Duodenal mucosa (tissue), 2 donors: ENCODE measurements at regions not wholly inside any gene's neighbourhood (a gene's known extent, or its start where the extent isn't known, plus 50 kb on each side); places are given as distances from the start of the nearest gene placed in this dataset.
"Not testable (repeated sequence)": the region's sequence is repeated elsewhere in the genome, so short reads cannot be mapped to it uniquely, and the experiment has no call there.

Experiments used
- H3K27ac ChIP-seq: one replicate; pipeline ENCODE4 v1.7.0; 2013; ENCODE audit warnings: low read depth, low read length
- H3K27me3 ChIP-seq, 2 donors: one replicate each; pipeline ENCODE4 v1.7.0; 2013; ENCODE audit warnings: low read length in 2 of 2, control low read depth in 1 of 2; ENCODE audit not compliant: insufficient read depth in 2 of 2, control insufficient read depth in 1 of 2
- H3K36me3 ChIP-seq, 2 donors: one replicate each; pipeline ENCODE4 v1.7.0; 2013; ENCODE audit warnings: low read length in 2 of 2, control low read depth in 1 of 2; ENCODE audit not compliant: insufficient read depth in 2 of 2, control insufficient read depth in 1 of 2
- H3K4me1 ChIP-seq, 2 donors: one replicate each; pipeline ENCODE4 v1.7.0; 2013; ENCODE audit warnings: low read length in 2 of 2, control low read depth in 1 of 2; ENCODE audit not compliant: insufficient read depth in 2 of 2, control insufficient read depth in 1 of 2
- H3K4me3 ChIP-seq, 2 donors: one replicate each; pipeline ENCODE4 v1.7.0; 2013; ENCODE audit warnings: low read length in 2 of 2, low read depth in 1 of 2
- H3K9ac ChIP-seq, 2 donors: one replicate each; pipeline ENCODE4 v1.7.0; 2013; ENCODE audit warnings: low read length in 2 of 2, low read depth in 1 of 2
- H3K9me3 ChIP-seq, 2 donors: one replicate each; pipeline ENCODE4 v1.7.0; 2013; ENCODE audit warnings: low read length in 2 of 2, control low read depth in 1 of 2; ENCODE audit not compliant: control insufficient read depth in 1 of 2

- Histone ChIP-seq H3K27me3 (no peaks in the 10 kb centered on the region), H3K4me1 (no peaks in the 10 kb centered on the region), H3K9me3 (no peaks in the 10 kb centered on the region), H3K4me3 (no peak overlapping the region), H3K9ac (no peak overlapping the region), H3K27ac (no peak overlapping the region), H3K36me3 (no peaks in the 10 kb centered on the region)
These were observed 84.4 kb upstream of the DDHD1 start for GRCh38 chr14:53237488-53237887.

DNA sequence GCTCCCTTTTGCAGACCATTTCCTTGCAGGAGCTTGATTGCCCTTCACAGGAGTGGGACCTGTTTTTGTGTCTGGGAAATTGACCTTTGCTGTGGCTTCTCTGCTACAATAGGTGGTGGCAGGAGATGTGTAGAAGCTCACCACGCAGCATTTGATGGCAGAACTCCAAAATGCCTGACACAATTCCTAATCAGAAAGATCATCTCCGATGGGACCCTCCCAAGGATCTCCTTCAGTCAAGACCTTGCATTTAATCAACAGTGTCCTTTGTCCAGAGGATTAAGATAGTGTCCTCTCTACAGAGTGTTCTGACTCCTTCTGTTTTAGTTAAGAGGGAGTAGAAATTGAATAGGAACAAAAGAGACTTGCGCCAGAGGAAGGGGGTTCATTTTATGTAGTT is 83.6 kb upstream of the DDHD1 start:
- Histone ChIP-seq H3K4me1 (no peaks in the 10 kb centered on the region), H3K9me3 (no peaks in the 10 kb centered on the region), H3K36me3 (no peaks in the 10 kb centered on the region), H3K27me3 (no peaks in the 10 kb centered on the region), H3K4me3 (no peak overlapping the region), H3K27ac (no peak overlapping the region), H3K9ac (no peak overlapping the region)

GRCh38 chr14:53231171-53231570 is 78.0 kb upstream of the DDHD1 start:
- H3K4me1 ChIP-seq: no peaks in the 10 kb centered on the region
- no peak overlapping the region for H3K9ac ChIP-seq
- no peaks in the 10 kb centered on the region for H3K36me3 ChIP-seq
- H3K27me3 ChIP-seq: no peaks in the 10 kb centered on the region
- H3K4me3 ChIP-seq: no peak overlapping the region
- H3K27ac ChIP-seq: no peak overlapping the region
- H3K9me3 ChIP-seq: no peaks in the 10 kb centered on the region

DNA sequence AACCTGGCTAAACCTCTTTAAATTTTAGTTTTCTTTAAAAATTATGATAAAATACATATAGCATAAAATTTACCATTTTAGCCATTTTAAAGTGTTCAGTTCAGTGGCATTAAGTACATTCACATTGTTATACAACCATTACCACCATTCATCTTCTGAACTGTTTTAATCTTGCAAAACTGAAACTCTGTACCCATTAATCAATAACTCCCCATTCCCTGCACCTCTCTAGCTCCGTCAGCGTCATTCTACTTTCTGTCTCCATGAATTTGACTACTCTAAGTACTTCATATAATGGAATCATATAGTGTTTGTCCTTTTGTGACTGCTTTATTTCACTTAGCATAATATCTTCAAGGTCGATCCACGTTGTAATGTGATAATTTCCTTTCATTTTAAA is 75.8 kb upstream of the DDHD1 start:
- no peaks in the 10 kb centered on the region for H3K4me1 ChIP-seq
- no peak overlapping the region for H3K9ac ChIP-seq
- no peak overlapping the region for H3K27ac ChIP-seq
- H3K27me3 ChIP-seq: no peaks in the 10 kb centered on the region
- no peak overlapping the region for H3K4me3 ChIP-seq
- no peaks in the 10 kb centered on the region for H3K9me3 ChIP-seq
- H3K36me3 ChIP-seq: no peaks in the 10 kb centered on the region

GRCh38 chr14:53227154-53227718 is 74.1 kb upstream of the DDHD1 start:
- Histone ChIP-seq H3K4me1 (no peaks in the 10 kb centered on the region), H3K27me3 (no peaks in the 10 kb centered on the region), H3K9me3 (no peaks in the 10 kb centered on the region), H3K27ac (no peak overlapping the region), H3K36me3 (no peaks in the 10 kb centered on the region), H3K9ac (no peak overlapping the region), H3K4me3 (no peak overlapping the region)

GRCh38 chr14:53226553-53226952 is 73.4 kb upstream of the DDHD1 start:
- no peaks in the 10 kb centered on the region for H3K4me1 ChIP-seq
- H3K36me3 ChIP-seq: no peaks in the 10 kb centered on the region
- no peaks in the 10 kb centered on the region for H3K9me3 ChIP-seq
- no peak overlapping the region for H3K4me3 ChIP-seq
- H3K27me3 ChIP-seq: no peaks in the 10 kb centered on the region
- H3K27ac ChIP-seq: no peak overlapping the region
- H3K9ac ChIP-seq: no peak overlapping the region

DNA sequence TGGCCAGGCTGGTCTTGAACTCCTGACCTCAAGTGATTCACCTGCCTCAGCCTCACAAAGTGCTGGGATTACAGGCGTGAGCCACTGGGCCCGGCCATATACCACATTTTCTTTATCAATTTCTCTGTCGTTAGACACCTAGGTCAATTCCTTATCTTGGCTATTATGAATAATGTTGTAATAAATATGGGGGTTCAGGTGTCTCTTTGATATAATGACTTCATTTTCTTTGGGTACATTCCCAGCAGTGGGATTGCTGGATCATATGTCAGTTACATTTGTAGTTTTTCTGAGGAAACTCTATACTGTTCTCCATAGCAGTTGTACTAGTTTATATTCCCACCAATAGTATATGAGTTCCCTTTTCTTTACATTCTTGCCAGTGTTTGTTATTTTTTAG is 67.8 kb upstream of the DDHD1 start:
- Histone ChIP-seq H3K4me3 (no peak overlapping the region), H3K27me3 (no peaks in the 10 kb centered on the region), H3K4me1 (peaks cover 0 to 9% of the 10 kb centered on the region in 2 donors), H3K36me3 (no peaks in the 10 kb centered on the region), H3K9ac (no peak overlapping the region), H3K27ac (no peak overlapping the region), H3K9me3 (no peaks in the 10 kb centered on the region)

GRCh38 chr14:53218161-53218560 is 65.0 kb upstream of the DDHD1 start:
- no peaks in the 10 kb centered on the region for H3K36me3 ChIP-seq
- H3K4me1 ChIP-seq: peaks cover 0 to 9% of the 10 kb centered on the region in 2 donors
- H3K9ac ChIP-seq: peak overlapping the region; percentile 43 to 51
- no peak overlapping the region for H3K27ac ChIP-seq
- no peaks in the 10 kb centered on the region for H3K9me3 ChIP-seq
- H3K27me3 ChIP-seq: no peaks in the 10 kb centered on the region
- H3K4me3 ChIP-seq: peak overlapping the region; percentile 58 to 73

- H3K4me3 ChIP-seq: peak overlapping the region; percentile 58 to 73
- H3K9ac ChIP-seq: peak overlapping the region; percentile 43 to 51
- H3K27ac ChIP-seq: no peak overlapping the region
These were observed 64.3 kb upstream of the DDHD1 start for GRCh38 chr14:53217316-53217994.

DNA sequence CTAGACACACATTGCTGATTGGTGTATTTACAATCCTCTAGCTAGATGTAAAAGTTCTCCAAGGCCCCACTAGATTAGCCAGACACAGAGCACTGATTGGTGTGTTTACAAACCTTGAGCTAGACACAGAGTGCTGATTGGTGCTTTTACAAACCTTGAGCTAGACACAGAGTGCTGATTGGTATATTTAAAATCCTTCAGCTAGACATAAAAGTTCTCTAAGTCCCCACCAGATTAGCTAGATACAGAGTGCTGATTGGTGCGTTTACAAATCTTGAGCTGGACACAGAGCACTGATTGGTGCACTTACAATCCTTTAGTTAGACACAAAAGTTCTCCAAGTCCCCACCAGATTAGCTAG is 63.8 kb upstream of the DDHD1 start:
- not testable (repeated sequence) for H3K36me3 ChIP-seq, H3K27ac ChIP-seq

More at GRCh38 chr14:53217316-53217994, 64.3 kb upstream of the DDHD1 start:
- H3K36me3 ChIP-seq: no peaks in the 10 kb centered on the region
- peaks cover 0 to 9% of the 10 kb centered on the region in 2 donors for H3K4me1 ChIP-seq
- no peaks in the 10 kb centered on the region for H3K27me3 ChIP-seq
- no peaks in the 10 kb centered on the region for H3K9me3 ChIP-seq

More for the DNA sequence above, 63.8 kb upstream of the DDHD1 start:
- H3K4me1 ChIP-seq, H3K27me3 ChIP-seq, H3K9ac ChIP-seq, H3K9me3 ChIP-seq: not testable (repeated sequence)
- peak overlapping the region; percentile 58 to 73 for H3K4me3 ChIP-seq
